HCT116 (cell line): ENCODE measurements at regions not wholly inside any gene's neighbourhood (a gene's known extent, or its start where the extent isn't known, plus 50 kb on each side); places are given as distances from the start of the nearest gene placed in this dataset.

ENCODE experiments used
- ATAC-seq: fragments of 200-7000 bp; cut with Tn5 transposase; 2 replicates; pipeline ENCODE4 v1.9.1; 2020; ENCODE audit warnings: mild to moderate bottlenecking, moderate library complexity
- BruUV-seq: library from RNA; stranded (reverse); fragments of 400-500 nt; replicated peaks from 2 replicates; lab custom pipeline; 2021; lab: Mats Ljungman, UMichigan
- CTCF ChIA-PET: fragments of 300-600 bp; sonication (Branson Sonifier 250); formaldehyde crosslinking; loops from one replicate; lab custom pipeline; 2021; ENCODE audit warnings: antibody characterized with exemption; lab: Charles Lee
- POLR2A ChIA-PET: fragments of 300-600, 350-600 bp; sonication (Branson Sonifier 250); formaldehyde crosslinking; loops from one replicate; lab custom pipeline; 2021; ENCODE audit warnings: antibody characterized with exemption; lab: Charles Lee
- RAD21 ChIA-PET, 2 experiments: fragments of 300-600 bp; sonication (Branson Sonifier 250); formaldehyde crosslinking; loops; one replicate each; lab custom pipeline; 2023; ENCODE audit warnings: low total read pairs in 2 of 2; ENCODE audit not compliant: uncharacterized antibody in 2 of 2, unreplicated experiment in 2 of 2, low non-redundant PET in 1 of 2; lab: Charles Lee
- DNase-seq: peaks from one replicate; pipeline ENCODE4 v3.0.0-alpha.2; 2010; ENCODE audit warnings: low read depth, low spot score
- H2AFZ ChIP-seq: fragments of 200-600 bp; shearing (Covaris generic), sonication (generic); 2 replicates; pipeline ENCODE4 v1.6.1; 2017; ENCODE audit warnings: low read depth, mixed run types, mixed read lengths, antibody characterized with exemption, low read length; ENCODE audit not compliant: poor library complexity, severe bottlenecking
- H3K27ac ChIP-seq: 2 replicates; pipeline ENCODE4 v1.5.1; 2012; ENCODE audit warnings: low read depth, low read length
- H3K27me3 ChIP-seq: fragments of 200-600 bp; sonication (generic); 2 replicates; pipeline ENCODE4 v1.6.1; 2016; ENCODE audit warnings: mixed run types, low read length, mixed read lengths; ENCODE audit not compliant: insufficient read depth
- H3K36me3 ChIP-seq, 2 experiments: fragments of 200-500 bp in 1 of 2; fragments of 200-600 bp in 1 of 2; sonication (Bioruptor generic) in 1 of 2; sonication (generic) in 1 of 2; 2 replicates each; pipeline versions ENCODE4 v1.5.1 to v1.6.1; 2014 to 2016; ENCODE audit warnings: low read length in 2 of 2, inconsistent platforms in 1 of 2, mixed read lengths in 1 of 2, mixed run types in 1 of 2; ENCODE audit not compliant: insufficient read depth in 2 of 2, control insufficient read depth in 1 of 2
- H3K4me1 ChIP-seq, 2 experiments: fragments of 200-600 bp in 1 of 2; sonication (generic) in 1 of 2; 2 replicates each; pipeline versions ENCODE4 v1.5.1 to v1.6.1; 2012 to 2017; ENCODE audit warnings: low read length in 2 of 2, inconsistent platforms in 1 of 2, mild to moderate bottlenecking in 1 of 2, mixed read lengths in 1 of 2, mixed run types in 1 of 2, moderate library complexity in 1 of 2; ENCODE audit not compliant: insufficient read depth in 2 of 2, control insufficient read depth in 1 of 2
- H3K4me2 ChIP-seq: fragments of 200-600 bp; sonication (generic); 2 replicates; pipeline ENCODE4 v1.6.1; 2017; ENCODE audit warnings: mixed run types, low read length, mixed read lengths
- H3K4me3 ChIP-seq, 2 experiments: fragments of 200-600 bp in 1 of 2; sonication (generic) in 1 of 2; replicated peaks in 1 of 2; 2 replicates each; pipeline ENCODE4 v1.5.1; 2011 to 2016; ENCODE audit warnings: low read length in 2 of 2, control low read depth in 1 of 2, low read depth in 1 of 2, mild to moderate bottlenecking in 1 of 2, mixed read lengths in 1 of 2, mixed run types in 1 of 2
- H3K79me2 ChIP-seq: fragments of 200-600 bp; sonication (generic); 2 replicates; pipeline ENCODE4 v1.6.1; 2017; ENCODE audit warnings: mild to moderate bottlenecking, mixed run types, low read length, moderate library complexity, mixed read lengths; ENCODE audit not compliant: insufficient read depth
- H3K9ac ChIP-seq: fragments of 200-600 bp; sonication (generic); 2 replicates; pipeline ENCODE4 v1.6.1; 2016; ENCODE audit warnings: low read length, mixed read lengths
- H3K9me2 ChIP-seq: fragments of 200-600 bp; sonication (generic), shearing (Covaris generic); 2 replicates; pipeline ENCODE4 v1.6.1; 2017; ENCODE audit warnings: mixed run types, mild to moderate bottlenecking, moderate library complexity; ENCODE audit not compliant: insufficient read depth
- H3K9me3 ChIP-seq, 2 experiments: fragments of 200-500 bp in 1 of 2; fragments of 200-600 bp in 1 of 2; sonication (Bioruptor generic) in 1 of 2; sonication (generic) in 1 of 2; 2 replicates each; pipeline ENCODE4 v1.6.1; 2014 to 2017; ENCODE audit warnings: low read length in 2 of 2, mixed read lengths in 2 of 2, inconsistent platforms in 1 of 2, low read depth in 1 of 2, mild to moderate bottlenecking in 1 of 2, mixed run types in 1 of 2, moderate library complexity in 1 of 2; ENCODE audit not compliant: control insufficient read depth in 1 of 2, insufficient read depth in 1 of 2
- H4K20me1 ChIP-seq: fragments of 200-600 bp; sonication (generic), shearing (Covaris generic); 2 replicates; pipeline ENCODE4 v1.6.1; 2017; ENCODE audit warnings: mixed run types, mild to moderate bottlenecking, moderate library complexity; ENCODE audit not compliant: insufficient read depth
- EGR1 ChIP-seq: IDR thresholded peaks from 2 replicates; pipeline ENCODE4 v1.6.1; 2012; ENCODE audit warnings: low read depth
- ELF1 ChIP-seq: IDR thresholded peaks from 2 replicates; pipeline ENCODE4 v1.6.1; 2012; ENCODE audit warnings: low read depth, borderline replicate concordance
- EZH2phosphoT487 ChIP-seq: fragments of 200-600 bp; IDR thresholded peaks from 2 replicates; pipeline ENCODE4 v1.6.1; 2018; ENCODE audit warnings: antibody characterized with exemption, borderline replicate concordance
- FOSL1 ChIP-seq: IDR thresholded peaks from 2 replicates; pipeline ENCODE4 v1.6.1; 2012; ENCODE audit warnings: low read depth
- JUND ChIP-seq: IDR thresholded peaks from 2 replicates; pipeline ENCODE4 v1.6.1; 2012
- POLR2A ChIP-seq: IDR thresholded peaks from 2 replicates; pipeline ENCODE4 v1.7.0; 2011; ENCODE audit warnings: borderline replicate concordance; ENCODE audit not compliant: insufficient read depth, insufficient read length; ENCODE audit errors: extremely low read depth
- RAD21 ChIP-seq: IDR thresholded peaks from 2 replicates; pipeline ENCODE4 v1.6.1; 2012; ENCODE audit warnings: low read depth, mild to moderate bottlenecking
- SRF ChIP-seq: IDR thresholded peaks from 2 replicates; pipeline ENCODE4 v1.6.1; 2012; ENCODE audit warnings: low read depth
- TCF7L2 ChIP-seq: IDR thresholded peaks from 2 replicates; pipeline ENCODE4 v1.7.0; 2011; ENCODE audit warnings: borderline replicate concordance, inconsistent platforms; ENCODE audit not compliant: insufficient read depth, insufficient read length; ENCODE audit errors: extremely low read depth
- YY1 ChIP-seq: IDR thresholded peaks from 2 replicates; pipeline ENCODE4 v1.6.1; 2011; ENCODE audit warnings: low read length, low read depth, moderate library complexity, mild to moderate bottlenecking; ENCODE audit not compliant: insufficient replicate concordance; ENCODE audit errors: extremely low read depth
- ZFX ChIP-seq: fragments of 450-650 bp; IDR thresholded peaks from 2 replicates; pipeline ENCODE4 v1.6.1; 2017
- intact Hi-C: fragments of 100-400 bp; cut with micrococcal nuclease; formaldehyde crosslinking; loops from 2 replicates; pipeline ENCODE4 v1.10.0; 2022
- TF ChIP-seq, protein P1 (sequence below), 3 experiments: fragments of 200-600 bp in 1 of 3; sonication (generic) in 1 of 3; IDR thresholded peaks in 2 of 3; conservative IDR thresholded peaks in 1 of 3; 2 replicates each; pipeline ENCODE4 v1.5.1; 2012 to 2017; ENCODE audit warnings: low read depth in 2 of 3, low read length in 2 of 3, antibody characterized with exemption in 1 of 3, borderline replicate concordance in 1 of 3, control low read depth in 1 of 3, mild to moderate bottlenecking in 1 of 3, mixed read lengths in 1 of 3, mixed run types in 1 of 3, moderate library complexity in 1 of 3; ENCODE audit not compliant: insufficient read depth in 1 of 3

DNA sequence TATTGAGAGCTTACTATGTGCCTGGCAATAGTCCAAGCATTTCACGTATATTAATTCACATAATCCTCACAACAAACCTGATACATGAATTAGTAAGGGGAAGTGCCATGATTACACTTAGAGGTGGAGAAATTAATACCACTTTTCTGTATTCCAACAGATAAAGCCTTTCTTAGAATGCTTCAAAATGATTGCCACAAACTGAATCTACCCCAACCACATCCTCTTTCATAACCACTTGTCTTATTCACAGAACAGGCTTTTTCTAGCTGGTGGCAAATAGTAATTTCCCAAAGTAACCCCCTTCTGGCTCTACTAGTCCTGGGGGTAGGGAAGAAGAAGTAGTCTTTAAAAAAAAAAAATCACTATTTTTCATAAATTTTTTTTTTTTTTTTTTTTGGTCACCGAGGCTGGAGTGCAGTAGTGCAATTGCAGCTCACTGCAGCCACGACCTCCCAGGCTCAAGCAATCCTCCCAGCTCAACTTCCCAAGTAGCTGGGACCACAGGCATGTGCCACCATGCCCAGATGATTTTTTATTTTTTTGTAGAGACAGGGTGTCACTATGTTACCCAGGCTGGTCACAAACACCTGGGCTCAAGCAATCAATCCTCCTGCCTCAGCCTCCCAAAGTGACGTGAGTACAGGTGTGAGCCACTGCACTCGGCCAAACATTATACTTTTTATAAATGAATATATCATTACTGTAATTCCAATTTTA, 59.0 kb upstream of the ARID2 start (continued):
- no peak for TF ChIP-seq TCF7L2

DNA sequence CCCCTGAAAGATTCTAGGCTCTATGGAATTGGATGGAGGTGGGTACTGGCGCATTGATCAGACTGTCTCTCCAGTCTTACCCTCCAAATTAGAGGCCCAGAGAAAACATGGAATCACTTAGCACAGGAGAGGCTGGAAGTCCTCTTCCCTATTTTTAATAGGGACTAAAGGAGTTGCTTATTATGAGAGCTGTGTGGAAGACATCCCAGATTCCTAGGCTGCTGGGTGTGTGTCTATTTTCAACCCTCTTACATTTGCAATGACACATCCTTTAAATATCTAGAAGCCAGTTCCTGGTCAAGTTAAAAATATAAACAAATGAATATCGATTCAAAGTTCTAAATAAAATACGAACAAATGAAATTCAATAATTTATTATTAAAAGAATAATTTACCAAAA, 58.3 kb upstream of the ARID2 start:
- intact Hi-C loops = no loop called here
- CTCF ChIA-PET = no interaction called here
- Histone ChIP-seq H3K27me3 (no peaks in the 10 kb centered on the region), H3K9me2 (0 out of 2 replicates have a peak, but pooled peaks cover 4% of the 10 kb centered on the region), H3K4me1 (peaks cover 0 to 9% of the 10 kb centered on the region in 2 experiments; a peak in 1 of 4 replicates), H3K9ac (no peak overlapping the region), H3K79me2 (no peaks in the 10 kb centered on the region), H3K36me3 (no peaks in the 10 kb centered on the region), H3K4me2 (no peak overlapping the region), H4K20me1 (no peaks in the 10 kb centered on the region), H2AFZ (no peak overlapping the region), H3K9me3 (no peaks in the 10 kb centered on the region), H3K4me3 (no peak overlapping the region), H3K27ac (no peak overlapping the region)
- RAD21 ChIA-PET = no interaction called here
- DNase-seq (no peak), ATAC-seq (no peak)
- no peak for TF ChIP-seq SRF
- no peak for TF ChIP-seq RAD21
- BruUV-seq = no TSS peak
- POLR2A ChIA-PET = no interaction called here

DNA sequence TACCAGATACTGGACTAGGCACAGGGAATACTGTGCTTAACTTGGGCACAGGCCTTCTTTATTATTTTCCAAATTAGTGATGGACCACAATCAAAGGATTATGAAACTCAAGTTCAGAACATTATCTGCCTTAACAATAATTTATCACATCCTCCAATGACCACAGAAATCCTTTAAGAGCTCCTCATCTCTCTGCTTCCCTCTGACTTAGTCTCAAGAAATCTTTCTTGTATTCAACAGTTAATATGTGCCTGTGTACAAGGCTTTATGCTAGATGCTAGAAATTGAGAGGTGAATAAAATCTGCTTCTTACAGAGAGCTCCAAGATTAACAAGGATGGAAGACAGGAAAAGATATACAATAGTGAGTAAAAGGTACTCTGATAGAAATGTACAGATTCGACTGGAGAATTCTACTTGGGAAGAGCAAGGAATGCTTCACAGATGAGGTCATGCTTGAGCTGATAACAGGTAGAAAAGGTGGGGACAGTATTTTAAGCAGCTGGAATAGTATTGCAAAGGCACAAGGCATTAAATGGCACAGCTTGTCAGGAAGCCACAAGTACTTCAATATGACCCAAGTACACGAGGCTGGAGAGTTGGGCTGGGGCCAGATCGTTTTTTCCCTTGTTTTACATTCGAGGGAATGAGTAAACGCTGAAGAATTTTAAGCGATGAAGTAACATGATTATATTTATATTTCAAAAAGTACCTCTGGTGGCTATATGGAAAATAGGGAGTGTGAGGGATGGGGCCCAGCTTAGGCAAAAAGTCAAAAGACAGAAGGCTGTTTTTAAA, 55.1 kb upstream of the ARID2 start:
- Histone ChIP-seq H3K4me2 (no peak overlapping the region), H3K27ac (no peak overlapping the region), H3K79me2 (no peaks in the 10 kb centered on the region), H3K27me3 (no peaks in the 10 kb centered on the region), H3K9me3 (no peaks in the 10 kb centered on the region), H3K4me1 (peaks cover 0 to 9% of the 10 kb centered on the region in 2 experiments; a peak in 1 of 4 replicates), H2AFZ (no peak overlapping the region), H3K4me3 (no peak overlapping the region), H4K20me1 (no peaks in the 10 kb centered on the region), H3K9ac (no peak overlapping the region), H3K9me2 (0 out of 2 replicates have a peak, but pooled peaks cover 4% of the 10 kb centered on the region), H3K36me3 (no peaks in the 10 kb centered on the region)
- CTCF ChIA-PET = no interaction called here
- no peak for DNase-seq
- ATAC-seq = no peak
- no TSS peak for BruUV-seq
- POLR2A ChIA-PET = no interaction called here
- RAD21 ChIA-PET = no interaction called here
- intact Hi-C loops = no loop called here
- no peak for TF ChIP-seq JUND
- no peak for TF ChIP-seq ZFX
- no peak for TF ChIP-seq YY1
- no peak for TF ChIP-seq RAD21
- no peak for TF ChIP-seq TCF7L2
- TF ChIP-seq POLR2A = no peak
- TF ChIP-seq, protein P1, sequence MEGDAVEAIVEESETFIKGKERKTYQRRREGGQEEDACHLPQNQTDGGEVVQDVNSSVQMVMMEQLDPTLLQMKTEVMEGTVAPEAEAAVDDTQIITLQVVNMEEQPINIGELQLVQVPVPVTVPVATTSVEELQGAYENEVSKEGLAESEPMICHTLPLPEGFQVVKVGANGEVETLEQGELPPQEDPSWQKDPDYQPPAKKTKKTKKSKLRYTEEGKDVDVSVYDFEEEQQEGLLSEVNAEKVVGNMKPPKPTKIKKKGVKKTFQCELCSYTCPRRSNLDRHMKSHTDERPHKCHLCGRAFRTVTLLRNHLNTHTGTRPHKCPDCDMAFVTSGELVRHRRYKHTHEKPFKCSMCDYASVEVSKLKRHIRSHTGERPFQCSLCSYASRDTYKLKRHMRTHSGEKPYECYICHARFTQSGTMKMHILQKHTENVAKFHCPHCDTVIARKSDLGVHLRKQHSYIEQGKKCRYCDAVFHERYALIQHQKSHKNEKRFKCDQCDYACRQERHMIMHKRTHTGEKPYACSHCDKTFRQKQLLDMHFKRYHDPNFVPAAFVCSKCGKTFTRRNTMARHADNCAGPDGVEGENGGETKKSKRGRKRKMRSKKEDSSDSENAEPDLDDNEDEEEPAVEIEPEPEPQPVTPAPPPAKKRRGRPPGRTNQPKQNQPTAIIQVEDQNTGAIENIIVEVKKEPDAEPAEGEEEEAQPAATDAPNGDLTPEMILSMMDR (IDR thresholded peaks at IDR 0.05 in 2 of 3, conservative IDR thresholded peaks at IDR 0.05 in 1 of 3; ENCODE audit: borderline replicate concordance in 1 of 3, insufficient read depth in 1 of 3, low read depth in 2 of 3, low read length in 2 of 3) = no peak
- no peak for TF ChIP-seq ELF1
- TF ChIP-seq EZH2phosphoT487 = no peak
- no peak for TF ChIP-seq EGR1
- TF ChIP-seq FOSL1 = no peak
